Panc1 (cell line): ENCODE measurements at regions not wholly inside any gene's neighbourhood (a gene's known extent, or its start where the extent isn't known, plus 50 kb on each side); places are given as distances from the start of the nearest gene placed in this dataset.

Source experiments
- ATAC-seq: fragments of 200-7000 bp; cut with Tn5 transposase; 2 replicates; pipeline ENCODE4 v1.9.1; 2020; ENCODE audit warnings: mild to moderate bottlenecking, moderate library complexity
- BruUV-seq: library from RNA; stranded (reverse); fragments of 400-500 nt; replicated peaks from 2 replicates; lab custom pipeline; 2021; lab: Mats Ljungman, UMichigan
- CTCF ChIA-PET: fragments of 300-600 bp; sonication (Branson Sonifier 250); formaldehyde crosslinking; loops from one replicate; lab custom pipeline; 2022; ENCODE audit warnings: antibody characterized with exemption; lab: Charles Lee
- POLR2A ChIA-PET: fragments of 300-600 bp; sonication (Branson Sonifier 250); formaldehyde crosslinking; loops from one replicate; lab custom pipeline; 2022; ENCODE audit warnings: antibody characterized with exemption; lab: Charles Lee
- DNase-seq: peaks from one replicate; pipeline ENCODE4 v3.0.0-alpha.2; 2010; ENCODE audit warnings: low read depth, low spot score
- H3K27ac ChIP-seq: 2 replicates; pipeline ENCODE4 v1.5.1; 2011; ENCODE audit warnings: mild to moderate bottlenecking, low read length, inconsistent platforms
- H3K27me3 ChIP-seq: fragments of 200-500 bp; sonication (Bioruptor generic); 2 replicates; pipeline ENCODE4 v1.6.0; 2014; ENCODE audit warnings: low read length, inconsistent platforms; ENCODE audit not compliant: control insufficient read depth, insufficient read depth
- H3K36me3 ChIP-seq: fragments of 200-500 bp; sonication (Bioruptor generic); 2 replicates; pipeline ENCODE4 v1.5.1; 2014; ENCODE audit warnings: inconsistent platforms, mild to moderate bottlenecking, low read length, moderate library complexity; ENCODE audit not compliant: control insufficient read depth, insufficient read depth
- H3K4me1 ChIP-seq: 2 replicates; pipeline ENCODE4 v1.5.1; 2011; ENCODE audit warnings: inconsistent platforms, mild to moderate bottlenecking, low read length, moderate library complexity; ENCODE audit not compliant: control insufficient read depth, insufficient read depth
- H3K4me3 ChIP-seq, 2 experiments: 2 replicates each; pipeline ENCODE4 v1.5.1; 2011 to 2012; ENCODE audit warnings: low read depth in 2 of 2, low read length in 2 of 2, mild to moderate bottlenecking in 2 of 2, inconsistent platforms in 1 of 2, moderate library complexity in 1 of 2
- H3K9me3 ChIP-seq: fragments of 200-500 bp; sonication (Bioruptor generic); 2 replicates; pipeline ENCODE4 v1.5.1; 2014; ENCODE audit warnings: low read depth, mild to moderate bottlenecking, inconsistent platforms, low read length, moderate library complexity; ENCODE audit not compliant: control insufficient read depth, insufficient read depth
- CTCF ChIP-seq: fragments of 450-650 bp; IDR thresholded peaks from 2 replicates; pipeline ENCODE4 v1.5.1; 2017; ENCODE audit warnings: mild to moderate bottlenecking
- POLR2AphosphoS5 ChIP-seq: IDR thresholded peaks from 2 replicates; pipeline ENCODE4 v1.6.1; 2012; ENCODE audit warnings: mild to moderate bottlenecking, low read depth, low read length, moderate library complexity
- SIN3A ChIP-seq: IDR thresholded peaks from 2 replicates; pipeline ENCODE4 v1.6.1; 2012; ENCODE audit warnings: low read depth, mild to moderate bottlenecking, low read length, moderate library complexity, borderline replicate concordance; ENCODE audit not compliant: insufficient read depth
- TCF7L2 ChIP-seq: IDR thresholded peaks from 2 replicates; pipeline ENCODE4 v1.6.1; 2011; ENCODE audit warnings: mild to moderate bottlenecking, low read depth, low read length, inconsistent platforms
- in situ Hi-C: cut with HindIII; loops from 2 replicates; pipeline ENCODE4 v1.10.0; 2016; ENCODE audit warnings: low sequenced_read_pairs, low pct_unique_long_range_greater_than_20kb
- intact Hi-C: fragments of 100-400 bp; cut with micrococcal nuclease; formaldehyde crosslinking; loops from one replicate; pipeline ENCODE4 v1.10.0; 2022; ENCODE audit not compliant: unreplicated experiment
- TF ChIP-seq, protein P1 (sequence below), 2 experiments: IDR thresholded peaks; 2 replicates each; pipeline ENCODE4 v1.6.1; 2011 to 2012; ENCODE audit warnings: low read depth in 2 of 2, control low read depth in 1 of 2, low read length in 1 of 2, mild to moderate bottlenecking in 1 of 2, moderate library complexity in 1 of 2; ENCODE audit not compliant: insufficient read depth in 1 of 2

DNA sequence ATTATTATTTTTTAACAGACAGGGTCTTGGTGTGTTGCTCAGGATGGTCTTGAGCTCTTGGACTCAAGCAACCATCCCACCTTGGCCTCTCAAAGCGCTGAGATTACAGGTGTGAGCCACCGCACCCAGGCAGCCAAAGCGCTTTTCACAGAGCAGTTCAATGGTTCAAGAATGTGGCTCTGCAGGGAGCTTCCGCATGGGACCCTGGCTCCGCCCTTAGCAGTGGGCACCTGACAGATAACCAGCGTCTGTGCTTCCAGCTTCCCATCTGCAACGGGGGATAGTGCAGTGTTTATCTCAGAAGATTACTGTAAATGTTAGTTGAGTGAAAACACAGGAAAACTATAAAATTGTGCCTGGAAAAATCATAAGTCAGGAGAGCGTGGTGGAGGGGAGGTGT is 99.4 kb downstream of the KCNJ12 start:
- intact Hi-C loops: no loop called here
- Histone ChIP-seq H3K27me3 (peaks cover 2% of the 10 kb centered on the region; the same call in 1 of the 2 replicates), H3K4me1 (no peaks in the 10 kb centered on the region), H3K36me3 (no peaks in the 10 kb centered on the region), H3K9me3 (no peaks in the 10 kb centered on the region), H3K4me3 (no peak overlapping the region), H3K27ac (no peak overlapping the region)
- in situ Hi-C loops: no loop called here
- no TSS peak for BruUV-seq
- no peak for ATAC-seq
- ChIA-PET CTCF (no interaction called here), POLR2A (no interaction called here)
- TF ChIP-seq POLR2AphosphoS5 (no peak), TCF7L2 (no peak), CTCF (no peak), SIN3A (no peak)
- TF ChIP-seq, protein P1, sequence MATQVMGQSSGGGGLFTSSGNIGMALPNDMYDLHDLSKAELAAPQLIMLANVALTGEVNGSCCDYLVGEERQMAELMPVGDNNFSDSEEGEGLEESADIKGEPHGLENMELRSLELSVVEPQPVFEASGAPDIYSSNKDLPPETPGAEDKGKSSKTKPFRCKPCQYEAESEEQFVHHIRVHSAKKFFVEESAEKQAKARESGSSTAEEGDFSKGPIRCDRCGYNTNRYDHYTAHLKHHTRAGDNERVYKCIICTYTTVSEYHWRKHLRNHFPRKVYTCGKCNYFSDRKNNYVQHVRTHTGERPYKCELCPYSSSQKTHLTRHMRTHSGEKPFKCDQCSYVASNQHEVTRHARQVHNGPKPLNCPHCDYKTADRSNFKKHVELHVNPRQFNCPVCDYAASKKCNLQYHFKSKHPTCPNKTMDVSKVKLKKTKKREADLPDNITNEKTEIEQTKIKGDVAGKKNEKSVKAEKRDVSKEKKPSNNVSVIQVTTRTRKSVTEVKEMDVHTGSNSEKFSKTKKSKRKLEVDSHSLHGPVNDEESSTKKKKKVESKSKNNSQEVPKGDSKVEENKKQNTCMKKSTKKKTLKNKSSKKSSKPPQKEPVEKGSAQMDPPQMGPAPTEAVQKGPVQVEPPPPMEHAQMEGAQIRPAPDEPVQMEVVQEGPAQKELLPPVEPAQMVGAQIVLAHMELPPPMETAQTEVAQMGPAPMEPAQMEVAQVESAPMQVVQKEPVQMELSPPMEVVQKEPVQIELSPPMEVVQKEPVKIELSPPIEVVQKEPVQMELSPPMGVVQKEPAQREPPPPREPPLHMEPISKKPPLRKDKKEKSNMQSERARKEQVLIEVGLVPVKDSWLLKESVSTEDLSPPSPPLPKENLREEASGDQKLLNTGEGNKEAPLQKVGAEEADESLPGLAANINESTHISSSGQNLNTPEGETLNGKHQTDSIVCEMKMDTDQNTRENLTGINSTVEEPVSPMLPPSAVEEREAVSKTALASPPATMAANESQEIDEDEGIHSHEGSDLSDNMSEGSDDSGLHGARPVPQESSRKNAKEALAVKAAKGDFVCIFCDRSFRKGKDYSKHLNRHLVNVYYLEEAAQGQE (IDR thresholded peaks at IDR 0.05; ENCODE audit: insufficient read depth in 1 of 2, low read depth in 2 of 2, low read length in 1 of 2): no peak
- no peak for DNase-seq

DNA sequence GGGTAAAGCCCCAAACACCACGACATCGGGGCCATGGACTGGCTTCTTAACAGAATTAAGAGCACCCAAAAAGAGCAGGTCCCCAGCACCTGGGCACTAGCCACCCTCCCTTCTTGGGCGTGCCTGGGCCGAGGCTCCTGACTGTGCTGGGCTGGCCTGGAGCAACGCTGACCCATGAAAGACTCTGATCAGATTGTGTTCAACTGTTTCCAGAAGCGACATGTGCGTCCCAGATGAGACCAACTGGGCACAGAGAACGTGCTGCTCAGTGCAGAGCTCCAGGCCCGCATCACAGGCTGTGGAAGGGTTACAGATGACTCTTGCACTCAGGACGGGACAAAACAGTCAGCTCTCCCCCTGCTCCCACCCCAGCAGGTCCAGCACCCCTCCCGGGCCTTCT is 100.7 kb downstream of the KCNJ12 start:
- CTCF ChIA-PET: no interaction called here
- H3K4me1 ChIP-seq: no peaks in the 10 kb centered on the region
- TF ChIP-seq POLR2AphosphoS5 (no peak), CTCF (no peak), SIN3A (no peak)
- TF ChIP-seq, protein P1 (IDR thresholded peaks at IDR 0.05; ENCODE audit: insufficient read depth in 1 of 2, low read depth in 2 of 2, low read length in 1 of 2): no peak
- POLR2A ChIA-PET: no interaction called here
- no peaks in the 10 kb centered on the region for H3K36me3 ChIP-seq
- no peaks in the 10 kb centered on the region for H3K9me3 ChIP-seq
- DNase-seq (no peak), ATAC-seq (no peak)
- no peak overlapping the region for H3K27ac ChIP-seq
- BruUV-seq: no TSS peak
- intact Hi-C loops: no loop called here
- in situ Hi-C loops: no loop called here
- no peak overlapping the region for H3K4me3 ChIP-seq
- no peaks in the 10 kb centered on the region for H3K27me3 ChIP-seq
